ENCODE measurements at regions not wholly inside any gene's neighbourhood (a gene's known extent, or its start where the extent isn't known, plus 50 kb on each side); places are given as distances from the start of the nearest gene placed in this dataset.

DNA sequence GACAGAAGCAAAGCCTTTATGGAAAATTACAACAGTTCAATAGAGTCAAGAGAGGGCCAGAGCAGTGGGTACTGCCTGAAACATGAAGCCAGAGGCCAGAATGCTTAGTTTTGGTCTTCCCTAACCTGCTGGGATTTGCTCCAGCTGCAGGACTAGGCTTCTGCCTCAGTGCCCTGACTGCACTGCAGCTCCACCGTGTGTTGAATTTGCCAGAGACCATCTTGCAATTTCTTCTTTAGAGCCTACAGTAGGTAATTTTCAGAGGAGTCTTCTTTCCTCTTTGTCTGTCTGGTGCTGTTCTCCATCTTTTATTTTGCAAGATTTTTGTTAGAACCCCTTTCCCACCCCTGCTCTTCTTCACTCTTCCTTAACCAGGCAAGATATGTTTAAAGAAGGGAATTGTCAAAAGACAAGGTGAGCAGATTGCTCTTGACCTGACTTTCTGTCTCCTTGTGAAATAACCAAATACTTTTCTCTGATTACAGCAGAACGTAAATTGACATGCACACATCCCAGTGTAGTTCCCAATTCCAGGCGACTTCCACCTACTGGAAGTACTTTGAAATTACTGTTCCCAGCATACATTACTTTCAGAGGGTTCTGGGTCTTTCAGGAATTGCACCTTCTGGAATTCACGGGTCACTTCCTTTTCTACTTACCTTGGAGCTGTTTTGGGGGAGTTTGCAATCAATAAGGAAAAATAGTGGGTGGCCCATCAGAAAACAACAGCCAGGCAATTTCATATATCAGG, 161.2 kb downstream of the MINAR1 start:
- no peak for DNase-seq
- peaks cover 0 to 16% (median 0%) of the 10 kb centered on the region in 9 donors for H3K27me3 ChIP-seq
- TF ChIP-seq, protein P1, sequence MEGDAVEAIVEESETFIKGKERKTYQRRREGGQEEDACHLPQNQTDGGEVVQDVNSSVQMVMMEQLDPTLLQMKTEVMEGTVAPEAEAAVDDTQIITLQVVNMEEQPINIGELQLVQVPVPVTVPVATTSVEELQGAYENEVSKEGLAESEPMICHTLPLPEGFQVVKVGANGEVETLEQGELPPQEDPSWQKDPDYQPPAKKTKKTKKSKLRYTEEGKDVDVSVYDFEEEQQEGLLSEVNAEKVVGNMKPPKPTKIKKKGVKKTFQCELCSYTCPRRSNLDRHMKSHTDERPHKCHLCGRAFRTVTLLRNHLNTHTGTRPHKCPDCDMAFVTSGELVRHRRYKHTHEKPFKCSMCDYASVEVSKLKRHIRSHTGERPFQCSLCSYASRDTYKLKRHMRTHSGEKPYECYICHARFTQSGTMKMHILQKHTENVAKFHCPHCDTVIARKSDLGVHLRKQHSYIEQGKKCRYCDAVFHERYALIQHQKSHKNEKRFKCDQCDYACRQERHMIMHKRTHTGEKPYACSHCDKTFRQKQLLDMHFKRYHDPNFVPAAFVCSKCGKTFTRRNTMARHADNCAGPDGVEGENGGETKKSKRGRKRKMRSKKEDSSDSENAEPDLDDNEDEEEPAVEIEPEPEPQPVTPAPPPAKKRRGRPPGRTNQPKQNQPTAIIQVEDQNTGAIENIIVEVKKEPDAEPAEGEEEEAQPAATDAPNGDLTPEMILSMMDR (IDR thresholded peaks at IDR 0.05): peak in 2 of 12 donors; percentile 14
- TF ChIP-seq POLR2A (IDR thresholded peaks at IDR 0.05): no peak
- H3K27ac ChIP-seq: no peak overlapping the region
- no peaks in the 10 kb centered on the region for H3K4me1 ChIP-seq
- H3K4me3 ChIP-seq: no peak overlapping the region
- no peak for ATAC-seq
- no peaks in the 10 kb centered on the region for H3K36me3 ChIP-seq
- H3K9me3 ChIP-seq: no peaks in the 10 kb centered on the region
- intact Hi-C loops (cut with DNase I): loop anchor here in 2 of 10 donors (5.0 to 10.0 kb wide), 2 partner anchors 208 to 211 kb away; no protein-coding TSS in a partner anchor
- WGBS, 4 donors: 30 to 38% (median 31%) methylated on average over 4 of the region's 4 CpGs

DNA sequence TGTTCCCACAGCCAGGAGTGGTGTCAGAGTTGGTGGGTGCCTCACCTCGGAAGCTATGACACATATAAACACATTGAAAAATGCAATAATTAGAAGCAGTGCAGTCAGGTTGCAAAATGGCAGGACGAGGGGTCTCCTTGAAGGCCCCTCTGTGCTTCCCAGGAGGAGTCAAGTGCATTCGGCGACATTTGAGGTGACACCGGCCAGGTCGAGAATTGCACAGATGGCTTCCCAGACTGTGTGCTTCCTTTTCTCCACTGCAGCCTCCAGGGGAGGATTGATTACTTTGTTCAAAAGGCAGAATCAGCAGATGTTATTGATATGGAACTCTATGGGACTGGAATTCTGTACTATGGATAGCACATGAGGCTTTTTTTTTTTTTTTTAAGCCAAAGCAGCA, 163.2 kb downstream of the MINAR1 start:
- no peak overlapping the region for H3K4me3 ChIP-seq
- no peak for ATAC-seq
- H3K9me3 ChIP-seq: no peaks in the 10 kb centered on the region
- H3K27me3 ChIP-seq: peaks cover 0 to 9% (median 0%) of the 10 kb centered on the region in 9 donors
- no peak for DNase-seq
- TF ChIP-seq POLR2A (IDR thresholded peaks at IDR 0.05): no peak
- TF ChIP-seq, protein P1 (IDR thresholded peaks at IDR 0.05): no peak
- no peaks in the 10 kb centered on the region for H3K4me1 ChIP-seq
- WGBS, 4 donors: 82 to 87% (median 83%) methylated on average over 6 of the region's 6 CpGs
- intact Hi-C loops (cut with DNase I): loop anchor here in 3 of 10 donors (5.0 to 10.0 kb wide), 2 partner anchors 211 to 213 kb away; no protein-coding TSS in a partner anchor
- H3K36me3 ChIP-seq: no peaks in the 10 kb centered on the region
- H3K27ac ChIP-seq: no peak overlapping the region

DNA sequence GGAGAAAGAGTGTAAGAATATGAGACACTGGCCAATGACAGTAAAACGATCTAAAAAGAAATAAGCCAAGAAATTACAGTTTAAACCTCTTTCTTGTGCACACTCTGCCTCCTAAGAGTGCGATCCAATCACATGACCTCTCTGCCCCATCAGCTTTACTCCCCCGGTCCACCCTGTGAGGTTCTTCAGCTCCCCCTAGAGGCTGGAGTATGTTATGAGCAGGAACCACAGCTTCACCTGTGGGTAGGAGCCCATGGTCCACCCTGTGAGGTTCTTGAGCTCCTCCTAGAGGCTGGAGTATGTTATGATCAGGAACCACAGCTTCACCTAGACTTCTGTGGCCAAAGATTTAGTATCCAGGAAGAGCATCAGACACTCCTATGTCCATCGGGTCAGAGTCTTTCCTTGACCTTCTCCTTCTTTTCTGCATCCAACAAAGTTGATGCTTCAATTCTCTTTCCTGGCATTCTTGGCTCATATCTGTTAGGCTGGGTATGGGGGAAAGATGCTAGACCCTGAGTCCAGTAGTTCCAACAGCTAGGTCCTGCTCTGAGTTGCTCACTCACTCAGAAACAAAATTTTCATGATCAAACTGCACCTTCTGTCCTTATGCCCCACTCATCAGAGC, 164.0 kb downstream of the MINAR1 start:
- DNase-seq: peak in 2 of 5 donors; percentile 9 to 38
- peak in 3 of 4 donors; percentile 65 to 84 (median 80) for ATAC-seq
- no peak for TF ChIP-seq POLR2A (IDR thresholded peaks at IDR 0.05)
- TF ChIP-seq, protein P1 (IDR thresholded peaks at IDR 0.05): peak; percentile 31 to 71 (median 51)
- Histone ChIP-seq H3K36me3 (no peaks in the 10 kb centered on the region), H3K27ac (no peak overlapping the region), H3K4me1 (no peaks in the 10 kb centered on the region), H3K4me3 (no peak overlapping the region), H3K27me3 (peaks cover 0 to 9% (median 0%) of the 10 kb centered on the region in 9 donors), H3K9me3 (no peaks in the 10 kb centered on the region)
- 29 to 49% (median 39%) methylated on average over 4 of the region's 4 CpGs for WGBS, 4 donors
- intact Hi-C loops (cut with DNase I): loop anchor here in 4 of 10 donors (2.0 to 10.0 kb wide), 3 partner anchors 211 to 215 kb away; no protein-coding TSS in a partner anchor

DNA sequence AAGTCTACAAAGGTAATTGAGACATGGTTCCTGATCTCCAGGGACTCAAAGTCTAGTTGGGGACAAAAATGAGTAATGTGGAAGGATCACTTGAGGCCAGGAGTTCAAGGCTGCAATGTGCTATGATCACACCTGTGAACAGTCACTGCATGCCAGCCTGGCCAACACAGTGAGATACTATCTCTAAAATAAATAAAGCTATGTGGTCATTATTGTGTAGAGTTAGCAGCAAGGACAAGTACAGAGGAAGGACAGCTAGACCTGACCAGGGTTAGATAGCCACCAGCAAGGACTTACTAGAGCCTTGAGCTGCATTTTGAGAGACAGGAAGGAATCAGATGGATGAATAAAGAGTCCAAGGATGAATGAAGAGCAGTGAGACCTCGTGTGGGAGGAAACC, 166.5 kb downstream of the MINAR1 start:
- DNase-seq (no peak), ATAC-seq (no peak)
- intact Hi-C loops (cut with DNase I): loop anchor here in 3 of 10 donors (5.0 to 10.0 kb wide), 2 partner anchors 214 to 216 kb away; no protein-coding TSS in a partner anchor
- Histone ChIP-seq H3K27ac (no peak overlapping the region), H3K4me1 (peaks cover 0 to 4% (median 0%) of the 10 kb centered on the region in 12 donors), H3K9me3 (no peaks in the 10 kb centered on the region), H3K36me3 (no peaks in the 10 kb centered on the region), H3K27me3 (peaks cover 0 to 9% (median 0%) of the 10 kb centered on the region in 9 donors), H3K4me3 (no peak overlapping the region)
- TF ChIP-seq, protein P1 (IDR thresholded peaks at IDR 0.05): no peak
- TF ChIP-seq POLR2A (IDR thresholded peaks at IDR 0.05): no peak
- WGBS, 4 donors: 63 to 79% (median 75%) methylated on average over 1 of the region's 1 CpG
